G401 (cell line): ENCODE measurements at regions not wholly inside any gene's neighbourhood (a gene's known extent, or its start where the extent isn't known, plus 50 kb on each side); places are given as distances from the start of the nearest gene placed in this dataset.
A peak's percentile ranks its signal among the peaks of the same experiment; 100 is the strongest.

ENCODE experiments used
- DNase-seq: peaks from one replicate; pipeline ENCODE4 v3.0.0-alpha.2; 2015; ENCODE audit warnings: low spot score
- in situ Hi-C: cut with HindIII; loops from 2 replicates; pipeline ENCODE4 v1.10.0; 2016; ENCODE audit warnings: low sequenced_read_pairs, mixed read lengths

DNA sequence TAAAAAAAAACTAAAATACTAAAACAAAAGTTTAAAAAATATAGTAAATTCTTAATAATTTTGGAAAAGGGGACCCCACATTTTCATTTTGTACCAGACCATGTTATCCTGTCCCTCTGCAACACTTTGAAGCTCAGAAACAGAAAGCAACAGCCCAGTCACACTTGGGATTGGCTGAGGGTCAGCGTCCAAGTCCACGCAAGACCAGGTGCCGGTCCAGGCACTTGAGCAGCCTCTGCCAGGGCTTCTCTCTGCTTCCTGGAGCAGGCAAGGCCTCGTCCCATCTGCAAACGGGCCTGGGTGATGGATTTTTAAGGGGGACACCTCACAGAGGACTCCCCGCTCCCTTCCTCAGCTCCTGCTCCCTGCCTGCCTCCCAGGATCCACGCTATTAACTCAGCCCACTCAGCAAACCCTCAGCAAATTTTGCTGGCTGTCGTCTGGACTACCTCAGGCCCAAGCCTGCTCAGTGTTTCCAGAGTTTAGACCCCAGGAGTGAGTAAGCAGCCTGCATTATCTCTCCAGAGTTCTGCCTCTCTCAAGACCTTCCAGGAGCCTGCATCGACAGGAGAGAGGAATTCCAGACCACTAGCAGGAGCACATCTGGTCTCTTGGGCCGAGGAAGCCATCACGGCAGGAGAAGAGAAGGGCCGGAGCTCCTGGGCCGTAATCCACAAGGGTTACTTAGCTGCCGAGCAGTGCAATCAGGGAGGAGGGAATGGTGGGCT, 67.4 kb upstream of the CALM2 start:
- no peak for DNase-seq
- in situ Hi-C loops, result no loop called here

DNA sequence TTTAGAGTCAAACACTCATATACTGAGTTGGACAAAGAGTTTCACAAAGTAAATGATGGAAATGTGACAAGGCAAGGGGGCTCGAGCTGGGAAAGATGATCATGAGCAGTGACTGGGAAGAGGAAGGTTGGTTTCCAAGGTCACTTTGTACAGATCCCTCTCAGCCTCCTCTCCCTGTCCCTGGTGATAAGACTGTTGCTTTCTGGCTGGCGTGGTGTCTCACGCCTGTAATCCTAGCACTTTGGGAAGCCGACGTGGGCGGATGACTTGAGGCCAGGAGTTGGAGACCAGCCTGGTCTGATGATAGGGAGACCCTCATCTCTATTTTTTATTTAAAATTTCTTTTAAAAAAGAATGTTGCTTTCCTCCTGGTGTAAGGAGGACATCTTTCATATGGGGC, 65.4 kb upstream of the CALM2 start:
- no peak for DNase-seq
- in situ Hi-C loops, result no loop called here

DNA sequence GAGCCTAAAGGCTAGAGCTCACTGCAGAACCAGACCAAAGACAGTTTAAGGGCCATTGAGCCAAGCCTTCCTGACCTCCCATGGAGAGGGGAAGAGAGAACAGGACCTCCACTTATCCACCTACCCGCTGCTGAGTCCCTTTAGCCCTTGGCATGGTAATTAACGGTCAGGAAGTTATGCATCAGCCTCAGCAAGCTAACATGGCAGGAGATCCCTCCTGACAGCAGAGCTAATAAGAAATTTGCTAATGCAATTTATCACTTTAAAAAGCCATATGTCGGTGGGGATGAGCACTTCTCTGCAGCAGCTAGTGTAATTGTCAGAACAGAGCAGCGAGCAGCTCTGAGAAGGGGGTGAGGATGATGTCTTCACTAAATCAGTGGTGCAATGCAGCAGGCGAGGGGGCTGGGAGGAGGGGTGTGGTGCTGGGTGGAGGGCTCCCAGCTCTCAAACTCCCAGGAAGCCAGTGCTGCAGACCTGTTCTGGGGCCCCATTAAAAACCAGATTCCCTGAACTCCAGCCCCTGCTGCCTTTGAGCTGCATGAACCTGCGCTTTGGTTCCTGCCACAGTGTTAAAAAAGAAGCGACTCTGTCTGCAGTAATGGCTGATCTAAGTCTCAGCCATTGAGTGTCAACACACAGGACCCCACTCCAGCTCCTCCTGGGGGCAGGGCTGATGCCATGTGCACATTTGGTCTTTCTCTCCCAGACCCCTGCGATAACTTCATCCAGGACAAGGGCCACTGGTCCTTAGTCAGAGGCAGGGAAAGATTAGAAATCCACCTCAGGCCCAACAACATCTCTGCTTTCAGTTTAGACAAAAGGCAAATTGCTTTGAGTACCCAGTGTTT, 63.0 kb upstream of the CALM2 start:
- in situ Hi-C loops, result no loop called here
- DNase-seq, result no peak

DNA sequence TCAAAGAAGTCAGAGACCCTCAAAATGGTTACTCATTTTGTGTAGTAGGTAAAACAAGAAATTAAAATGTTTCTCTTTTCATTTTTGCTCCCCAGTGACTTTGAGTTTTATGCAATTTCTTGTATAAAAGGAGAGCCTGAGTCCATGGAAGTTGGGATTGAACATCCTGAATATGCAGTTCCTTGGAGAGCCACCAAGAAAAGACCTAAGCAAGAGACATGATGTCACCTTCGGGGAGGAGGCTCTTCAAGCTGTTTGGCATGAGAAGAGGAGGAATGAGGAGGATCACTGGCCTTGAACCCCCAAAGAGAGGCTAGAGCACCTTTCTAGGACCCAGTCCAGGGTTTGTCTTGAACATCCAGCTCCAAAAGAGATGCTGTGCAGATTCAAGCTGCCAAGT, 62.3 kb upstream of the CALM2 start:
- no peak for DNase-seq
- in situ Hi-C loops, result no loop called here

DNA sequence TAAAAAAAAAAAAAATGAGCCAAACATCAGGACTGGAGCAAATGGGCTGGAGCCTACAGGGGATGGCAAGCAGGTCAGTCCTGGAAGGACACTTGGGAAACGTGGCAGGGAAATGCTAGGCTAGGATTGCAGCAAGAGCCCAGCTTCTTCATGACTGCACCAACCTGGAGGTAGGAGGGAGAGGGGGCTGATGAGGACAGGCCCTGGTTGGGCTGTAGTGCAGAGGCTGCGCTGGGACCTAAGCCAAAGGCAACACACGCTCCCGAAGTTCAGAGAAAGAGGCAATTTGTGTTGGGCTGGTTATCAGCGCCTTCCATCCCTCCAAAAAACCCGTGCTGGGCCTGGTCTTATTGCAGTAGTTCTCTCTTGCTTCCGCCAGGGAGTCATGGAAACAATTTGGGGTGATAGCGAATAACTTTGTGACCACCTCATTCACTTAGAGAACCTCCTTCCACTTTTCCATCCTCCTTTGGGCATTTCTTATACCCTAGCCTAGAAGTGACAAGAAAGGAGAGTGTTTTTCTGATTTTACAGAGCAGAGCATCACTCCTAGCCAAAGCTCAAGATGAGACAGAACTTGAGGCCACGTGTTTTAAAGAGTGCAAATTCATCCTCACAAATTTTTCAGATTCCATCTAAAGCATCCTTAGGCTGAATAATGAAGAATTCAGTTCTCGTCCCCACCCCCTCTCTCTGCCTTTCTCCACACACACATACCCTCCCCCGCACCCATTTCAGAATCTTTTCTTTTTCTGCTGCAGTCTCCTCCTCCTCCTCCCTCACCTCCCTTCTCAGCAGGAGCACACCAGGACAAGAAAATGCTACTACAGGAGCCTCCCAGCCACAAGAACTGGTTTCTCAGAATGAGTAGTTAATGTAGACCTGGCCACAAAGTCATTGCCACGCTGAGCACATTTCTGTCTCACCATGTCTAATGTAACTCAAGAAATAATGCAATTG, 61.3 kb upstream of the CALM2 start:
- in situ Hi-C loops, result no loop called here
- no peak for DNase-seq

DNA sequence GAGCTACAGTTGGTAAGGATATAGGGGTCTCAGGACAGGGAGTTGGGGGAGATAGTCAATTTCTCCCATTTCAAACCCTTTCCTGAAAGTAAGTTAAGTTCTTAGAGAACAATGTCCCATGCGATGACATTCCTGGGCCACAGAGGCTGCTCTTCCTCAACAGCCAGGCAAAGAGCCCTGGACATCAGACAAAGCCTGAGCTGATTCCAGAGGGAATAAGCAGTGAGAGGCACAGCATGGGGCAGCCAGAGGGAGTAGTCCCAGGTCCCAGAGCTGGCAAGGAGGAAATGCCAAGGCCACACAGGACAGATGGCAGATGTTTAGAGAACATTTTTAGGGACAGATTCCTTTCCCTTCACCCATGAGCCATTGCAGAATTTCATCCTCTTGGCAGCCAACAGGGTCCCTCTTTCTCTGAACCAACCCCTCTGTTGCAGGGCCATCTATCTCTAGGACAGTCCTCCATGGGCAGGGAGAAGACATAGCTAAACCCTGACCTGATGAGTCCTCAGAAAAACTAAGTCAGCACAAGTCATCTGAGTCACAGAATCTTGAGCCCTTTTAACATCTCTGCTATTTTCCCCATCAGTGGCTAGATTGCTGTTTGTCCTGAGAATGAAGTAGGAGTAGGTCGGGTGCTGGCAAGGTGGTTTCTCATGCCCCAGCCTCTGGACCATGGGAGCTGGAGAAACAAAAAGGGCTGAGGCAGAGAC, 60.3 kb upstream of the CALM2 start:
- in situ Hi-C loops, result no loop called here
- no peak for DNase-seq

DNA sequence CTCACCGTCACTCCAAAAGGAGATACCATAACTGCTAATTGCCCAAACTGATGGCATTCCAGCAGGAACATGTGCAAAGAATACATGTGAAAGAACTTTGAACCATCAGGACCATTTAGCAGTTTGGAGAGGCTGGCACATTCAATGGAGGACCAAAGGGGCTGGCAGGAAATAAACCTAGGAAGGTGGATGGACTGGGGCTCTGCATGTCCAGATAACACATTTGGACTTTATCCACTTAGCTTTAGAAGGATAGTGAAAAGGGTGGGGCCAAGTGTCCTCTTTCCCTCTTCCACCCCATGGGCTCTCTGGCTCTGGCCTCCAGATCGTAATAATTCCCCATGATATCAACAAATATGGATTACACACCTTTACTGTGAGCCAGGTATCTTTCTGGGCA, 58.8 kb upstream of the CALM2 start:
- in situ Hi-C loops, result no loop called here

DNA sequence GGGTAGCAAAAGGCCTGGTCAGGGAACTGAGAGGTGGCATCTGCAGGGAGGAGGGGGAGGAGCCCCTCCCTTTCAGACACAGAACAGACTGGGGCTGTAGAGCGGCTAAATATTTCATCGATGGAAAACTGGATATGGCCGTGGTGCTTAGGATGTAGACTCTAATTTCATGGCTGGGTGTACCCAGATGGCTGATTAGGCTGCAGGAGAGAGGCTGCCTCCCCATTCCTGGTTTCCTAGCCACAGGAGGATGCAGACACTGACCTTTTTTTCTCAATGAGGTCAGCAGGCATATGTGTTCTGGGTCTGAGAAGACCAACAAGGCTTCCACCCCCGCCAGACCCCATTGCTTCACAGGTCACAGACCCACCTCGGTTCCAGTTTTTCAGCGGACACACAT, 58.1 kb upstream of the CALM2 start:
- DNase-seq, result no peak
- in situ Hi-C loops, result no loop called here

More for the DNA sequence above, 58.8 kb upstream of the CALM2 start:
- no peak for DNase-seq

DNA sequence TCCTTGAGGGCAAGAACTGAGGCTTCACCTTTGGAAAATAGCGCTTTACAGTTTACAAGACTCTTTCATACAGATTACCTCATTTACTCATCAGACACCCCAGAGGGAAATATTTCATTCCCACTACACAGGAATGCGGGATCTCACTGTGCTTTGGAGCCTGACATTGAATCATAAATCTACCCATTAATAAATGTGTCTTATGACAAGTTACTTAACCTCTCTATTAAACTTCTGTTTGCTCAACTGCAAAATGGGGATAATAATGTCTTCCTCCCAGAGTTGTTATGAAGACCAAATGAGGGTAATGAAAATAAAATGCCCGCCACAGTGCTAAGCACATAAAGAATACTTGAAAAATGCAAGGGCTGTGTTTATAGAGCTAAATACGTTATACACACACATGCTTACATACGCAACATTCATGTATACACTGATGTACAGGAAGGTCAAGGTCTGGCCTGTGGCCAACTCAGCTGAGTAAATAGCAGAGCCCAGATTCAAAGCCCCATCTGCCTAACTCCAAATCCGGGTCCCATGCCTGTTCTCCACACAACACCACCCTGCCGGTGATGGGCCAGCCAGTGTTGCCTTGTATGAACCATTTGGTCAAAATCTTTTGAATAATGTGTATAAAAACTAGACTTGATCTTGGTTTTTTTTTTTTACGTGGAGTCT, 56.6 kb upstream of the CALM2 start:
- DNase-seq, result no peak
- in situ Hi-C loops, result no loop called here

DNA sequence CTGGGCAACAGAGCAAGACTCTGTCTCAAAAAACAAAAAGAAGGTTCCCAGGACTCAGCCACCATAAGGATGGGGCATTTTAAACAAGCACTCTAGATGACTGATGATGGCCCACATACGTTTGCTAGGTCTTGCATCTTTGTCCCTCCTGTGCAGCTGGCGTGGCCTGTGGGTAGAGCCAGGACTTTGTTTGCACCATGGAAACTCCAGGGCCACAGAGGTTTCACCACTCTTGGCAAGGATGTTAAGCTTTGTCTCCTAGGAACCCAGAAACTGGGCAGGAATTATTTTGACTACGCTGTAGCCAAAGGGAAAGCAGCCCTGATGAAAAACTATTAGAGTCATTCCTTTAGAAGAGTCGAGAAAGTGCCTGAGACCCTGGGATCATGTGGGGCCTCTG, 54.1 kb upstream of the CALM2 start:
- in situ Hi-C loops, result no loop called here
- peak; percentile 15 for DNase-seq

DNA sequence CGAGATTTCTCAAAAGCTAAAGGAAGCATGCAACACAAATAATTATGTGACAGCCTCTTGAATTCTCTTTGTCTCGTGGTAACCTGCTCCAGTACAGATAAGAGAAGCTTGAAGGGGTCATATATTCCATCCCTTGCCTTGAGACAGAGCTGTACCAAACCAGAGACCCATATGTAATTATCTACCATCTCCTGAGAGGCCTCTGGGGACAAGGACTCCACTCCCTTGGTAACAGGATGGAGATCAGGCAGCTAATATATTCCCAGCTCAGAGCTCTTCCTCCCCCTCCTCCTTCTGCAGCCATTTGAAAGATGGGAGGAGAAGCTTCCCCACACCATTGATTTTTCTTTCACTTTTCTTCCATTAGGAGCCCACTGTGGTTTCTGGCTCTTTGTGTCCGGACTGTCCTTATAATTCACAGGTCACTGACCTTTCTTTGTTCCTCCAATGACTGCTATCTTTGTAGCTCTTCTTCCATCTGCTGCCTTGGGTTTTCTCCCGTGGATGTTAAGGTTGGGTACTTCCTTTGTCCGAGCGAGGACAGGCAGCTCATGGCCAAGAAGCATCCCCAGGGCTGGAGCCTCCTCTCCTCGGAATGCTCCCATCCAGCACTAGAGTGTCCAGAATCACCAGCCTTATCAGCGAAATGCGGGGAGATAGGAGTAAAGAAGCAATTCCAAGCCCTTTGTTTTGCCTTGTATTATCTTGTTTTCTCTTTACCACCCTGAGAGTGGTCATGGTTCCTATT, 51.4 kb upstream of the CALM2 start:
- peak; percentile 59 for DNase-seq
- in situ Hi-C loops, result no loop called here

DNA sequence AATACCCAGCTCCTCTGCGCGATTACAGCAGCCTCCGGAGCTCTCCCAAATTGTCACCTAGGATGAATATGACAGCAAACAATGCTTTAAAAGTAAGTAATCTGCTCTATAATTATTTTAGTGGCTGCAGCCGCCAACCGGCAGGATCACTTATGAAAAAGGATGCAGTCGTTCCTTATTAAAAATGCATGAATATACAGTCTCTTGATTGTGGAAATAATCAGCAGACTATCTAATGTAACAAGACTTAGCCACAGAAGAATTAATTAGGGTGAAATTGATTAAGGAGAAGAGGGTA, 50.6 kb upstream of the CALM2 start:
- DNase-seq, result no peak
- in situ Hi-C loops, result no loop called here

DNA sequence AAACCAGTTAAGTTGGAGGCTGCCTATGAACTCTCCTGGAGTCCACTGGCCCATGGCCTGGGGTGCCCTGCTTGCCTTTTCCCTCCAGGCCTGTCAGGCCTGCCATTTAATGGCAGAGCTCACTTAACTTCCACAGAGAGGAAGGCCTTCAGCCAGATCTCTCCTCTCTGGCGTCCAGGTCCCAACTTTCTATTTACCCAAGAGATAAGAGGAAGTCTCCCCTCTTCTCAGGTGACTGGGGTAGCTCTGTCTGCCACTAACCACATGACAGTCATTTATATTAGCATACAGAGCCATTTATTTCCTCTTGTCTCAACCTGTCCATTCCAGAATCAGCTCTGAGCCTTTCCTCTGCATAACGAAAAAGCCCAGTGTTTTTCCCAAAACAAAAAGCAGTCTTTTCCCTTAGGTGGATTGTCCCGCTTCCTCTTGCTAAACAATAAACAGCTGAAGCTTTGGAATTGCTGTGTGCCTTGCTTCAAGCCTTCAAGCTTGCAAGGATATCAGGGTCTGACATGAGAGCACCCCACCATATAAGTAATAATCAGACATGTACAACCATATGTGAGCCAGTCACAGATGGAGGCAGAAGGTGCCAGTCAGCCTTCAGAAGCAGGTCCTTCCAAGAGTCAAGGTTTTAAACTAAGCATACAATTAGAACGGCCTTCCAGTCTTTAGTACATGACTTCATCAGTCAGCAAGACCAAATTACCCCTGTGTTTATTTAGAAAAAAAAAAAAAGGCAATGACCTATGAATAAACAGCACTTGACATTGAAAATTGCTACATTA, 50.0 kb upstream of the CALM2 start:
- in situ Hi-C loops, result no loop called here
- peak; percentile 56 for DNase-seq
